GM12873 (cell line): ENCODE measurements at regions not wholly inside any gene's neighbourhood (a gene's known extent, or its start where the extent isn't known, plus 50 kb on each side); places are given as distances from the start of the nearest gene placed in this dataset.

Experiments used
- TF ChIP-seq, protein P1 (sequence below): IDR thresholded peaks from 2 replicates; pipeline ENCODE4 v1.5.1; 2012; ENCODE audit warnings: low read depth, mild to moderate bottlenecking, moderate library complexity, low read length, control low read depth; ENCODE audit not compliant: insufficient read depth; ENCODE audit errors: missing control alignments

DNA sequence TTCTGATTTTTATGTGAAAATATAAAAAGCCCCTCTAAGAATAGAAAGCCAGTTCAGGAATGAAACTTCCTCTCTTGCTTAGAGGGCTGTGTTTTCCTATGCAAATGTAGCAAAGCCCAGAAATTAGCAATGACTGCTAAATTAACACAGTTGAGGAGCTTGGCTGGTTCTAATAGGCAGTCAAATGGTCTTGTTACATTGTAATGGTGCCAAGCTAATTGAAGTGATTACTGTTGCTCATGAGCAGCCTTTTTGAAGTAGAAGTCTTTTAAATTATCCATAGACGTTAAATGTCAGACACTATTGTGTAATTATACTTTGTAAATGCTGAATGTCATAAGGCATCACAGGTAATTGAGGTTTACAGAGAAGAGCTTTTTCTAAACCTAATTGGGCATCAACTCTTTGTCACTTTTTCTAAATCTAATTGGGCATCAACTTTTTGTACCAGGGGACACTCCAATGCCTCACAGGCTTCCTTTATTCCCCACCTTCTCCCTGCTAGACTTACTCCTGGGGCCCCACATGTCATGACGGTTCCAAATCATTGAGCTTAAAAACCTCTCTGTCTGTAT lies 229.1 kb downstream of the PSAT1 start:
- TF ChIP-seq, protein P1, sequence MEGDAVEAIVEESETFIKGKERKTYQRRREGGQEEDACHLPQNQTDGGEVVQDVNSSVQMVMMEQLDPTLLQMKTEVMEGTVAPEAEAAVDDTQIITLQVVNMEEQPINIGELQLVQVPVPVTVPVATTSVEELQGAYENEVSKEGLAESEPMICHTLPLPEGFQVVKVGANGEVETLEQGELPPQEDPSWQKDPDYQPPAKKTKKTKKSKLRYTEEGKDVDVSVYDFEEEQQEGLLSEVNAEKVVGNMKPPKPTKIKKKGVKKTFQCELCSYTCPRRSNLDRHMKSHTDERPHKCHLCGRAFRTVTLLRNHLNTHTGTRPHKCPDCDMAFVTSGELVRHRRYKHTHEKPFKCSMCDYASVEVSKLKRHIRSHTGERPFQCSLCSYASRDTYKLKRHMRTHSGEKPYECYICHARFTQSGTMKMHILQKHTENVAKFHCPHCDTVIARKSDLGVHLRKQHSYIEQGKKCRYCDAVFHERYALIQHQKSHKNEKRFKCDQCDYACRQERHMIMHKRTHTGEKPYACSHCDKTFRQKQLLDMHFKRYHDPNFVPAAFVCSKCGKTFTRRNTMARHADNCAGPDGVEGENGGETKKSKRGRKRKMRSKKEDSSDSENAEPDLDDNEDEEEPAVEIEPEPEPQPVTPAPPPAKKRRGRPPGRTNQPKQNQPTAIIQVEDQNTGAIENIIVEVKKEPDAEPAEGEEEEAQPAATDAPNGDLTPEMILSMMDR: no peak

DNA sequence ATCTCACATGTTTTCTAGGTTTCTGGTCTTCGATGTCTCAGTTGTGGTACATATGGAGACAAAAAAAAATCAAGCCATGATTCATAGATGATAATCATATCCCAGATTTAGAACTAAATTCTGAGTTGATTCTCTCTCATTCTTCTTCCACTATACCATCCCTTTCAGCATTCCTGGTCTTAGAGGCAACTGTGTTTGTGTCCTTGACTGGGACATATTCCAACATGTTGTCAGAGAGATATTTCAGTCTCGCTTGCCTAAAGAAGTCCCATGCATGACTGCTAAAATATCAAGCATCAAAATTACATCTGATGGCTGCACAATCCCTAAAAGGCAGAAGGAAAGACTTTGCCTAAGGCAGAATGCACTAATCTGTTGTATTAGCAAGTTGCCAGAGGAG lies 236.6 kb downstream of the PSAT1 start:
- TF ChIP-seq, protein P1: no peak

DNA sequence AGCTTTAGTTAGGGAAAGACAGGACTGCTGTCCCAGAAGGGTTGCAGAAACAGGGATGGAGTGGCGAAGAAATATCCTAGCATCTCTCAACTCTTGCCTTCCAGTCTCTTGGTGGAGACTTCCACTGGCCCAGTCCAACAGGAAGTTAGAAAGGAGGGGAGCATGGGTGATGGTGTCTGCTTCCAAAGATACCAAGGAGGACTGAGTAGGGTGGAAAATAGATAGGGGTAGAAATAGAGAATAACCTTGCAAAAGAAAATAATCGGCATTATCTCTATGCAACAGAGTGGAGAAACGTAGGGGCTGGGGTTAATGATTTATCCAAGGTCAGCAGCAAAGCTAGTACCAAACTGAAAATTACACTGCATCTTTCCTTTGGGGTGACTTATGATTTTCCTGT lies 242.3 kb downstream of the PSAT1 start:
- TF ChIP-seq, protein P1: no peak

DNA sequence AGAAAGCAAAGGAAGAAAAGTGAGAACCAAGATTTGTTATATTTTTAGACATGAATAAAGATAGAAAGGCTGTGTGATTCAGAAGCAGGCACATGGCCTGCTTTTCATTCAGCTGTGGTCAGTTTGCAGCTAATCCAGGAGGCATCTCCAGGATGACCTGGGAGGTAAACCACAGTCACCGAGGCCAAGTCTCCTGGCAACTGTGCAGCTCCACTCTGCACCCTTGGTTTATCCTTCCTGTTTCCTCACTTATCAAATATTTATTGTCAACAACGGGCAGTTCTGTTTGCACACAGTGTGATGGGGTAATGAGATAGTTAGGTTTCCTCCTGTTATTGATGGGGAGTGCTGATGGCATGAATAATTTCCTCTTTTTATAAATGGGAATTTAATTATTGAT lies 243.0 kb downstream of the PSAT1 start:
- TF ChIP-seq, protein P1: no peak

DNA sequence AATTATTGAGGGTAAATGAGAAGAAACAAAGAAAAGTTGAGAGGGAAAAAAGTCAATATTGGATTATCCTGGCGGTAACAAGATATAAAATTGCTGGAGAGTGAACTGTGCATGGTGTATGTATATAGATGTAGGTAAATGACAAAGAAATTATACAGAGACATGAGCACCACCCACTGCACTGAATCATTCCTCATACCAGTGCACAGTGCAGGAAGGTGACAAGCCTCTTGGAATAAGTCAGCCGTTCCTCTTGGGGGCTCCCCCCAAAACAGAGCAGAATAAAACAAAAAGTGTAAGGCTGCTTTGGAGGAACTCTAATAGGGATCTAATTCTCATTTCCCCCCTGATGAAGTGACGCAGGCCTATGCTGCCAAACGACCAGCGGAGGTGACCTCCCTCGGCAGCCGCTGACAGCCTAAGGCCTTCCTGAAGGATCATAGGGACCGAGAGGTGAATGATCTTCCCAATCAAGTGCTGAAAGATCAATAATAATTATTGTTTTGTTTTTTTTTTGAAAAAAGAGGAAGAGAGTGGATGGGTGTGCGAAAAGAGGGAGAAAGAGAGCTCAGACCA lies 245.0 kb downstream of the PSAT1 start:
- TF ChIP-seq, protein P1: no peak

DNA sequence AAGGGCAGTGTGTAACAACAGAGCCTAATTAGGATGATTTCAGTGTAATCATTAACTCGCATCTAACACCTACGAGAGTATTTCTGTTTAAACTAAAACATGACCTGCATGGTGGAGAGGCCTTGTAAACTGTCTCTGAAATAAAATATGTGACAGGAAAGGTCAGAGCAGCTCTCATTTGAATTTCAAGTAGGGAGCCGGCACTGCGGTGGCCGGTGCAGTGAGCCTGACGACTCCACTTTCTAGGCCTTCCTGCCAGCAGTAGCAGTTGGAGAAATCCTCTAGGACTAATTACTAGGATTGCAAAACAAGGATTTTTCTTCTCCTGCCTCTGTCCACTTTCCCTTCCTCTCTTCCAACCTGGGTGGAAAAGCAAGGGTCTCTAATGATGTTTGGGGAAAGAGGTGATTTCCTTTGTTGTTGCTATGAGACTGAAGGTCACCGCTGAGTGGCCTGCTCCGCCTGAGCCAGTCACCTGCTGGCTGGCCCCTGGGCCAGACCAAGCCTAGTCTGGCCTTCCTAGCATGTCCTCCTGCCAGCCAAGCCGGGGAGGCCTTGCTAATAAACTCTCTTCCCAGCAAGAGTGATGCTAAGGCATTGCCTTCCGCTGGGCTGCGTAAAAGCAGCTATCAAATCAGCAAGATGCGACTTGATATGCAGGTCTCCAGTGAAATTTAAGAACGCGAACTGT lies 245.7 kb downstream of the PSAT1 start:
- TF ChIP-seq, protein P1: no peak

DNA sequence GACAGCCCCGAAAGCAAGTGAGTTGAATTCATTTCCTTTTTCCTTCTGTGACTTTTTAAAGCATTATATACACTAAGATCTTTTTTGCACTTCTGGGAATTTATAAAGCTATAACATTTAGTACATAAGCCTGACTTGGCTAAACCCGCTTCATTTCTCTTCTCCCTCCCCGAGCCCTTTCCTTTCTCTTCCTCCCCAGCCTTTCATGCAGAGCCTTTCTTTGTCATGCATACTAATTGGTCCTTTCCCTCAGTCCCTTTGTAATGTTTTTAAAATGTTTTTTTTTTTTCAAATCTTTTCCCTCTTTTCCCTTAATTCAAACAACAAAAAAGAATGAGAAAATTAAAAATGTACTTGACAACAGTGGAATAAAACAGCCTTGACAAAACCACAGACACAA lies 246.4 kb downstream of the PSAT1 start:
- TF ChIP-seq, protein P1: no peak
